HepG2 (cell line): ENCODE measurements at regions not wholly inside any gene's neighbourhood (a gene's known extent, or its start where the extent isn't known, plus 50 kb on each side); places are given as distances from the start of the nearest gene placed in this dataset.

Source experiments
- ATAC-seq: fragments of 200-7000 bp; cut with Tn5 transposase; 3 replicates; pipeline ENCODE4 v1.9.1; 2020; ENCODE audit warnings: mild to moderate bottlenecking, moderate library complexity
- BruUV-seq: library from RNA; stranded (reverse); fragments of 400-500 nt; replicated peaks from 2 replicates; lab custom pipeline; 2021; lab: Mats Ljungman, UMichigan
- CTCF ChIA-PET: fragments of 300-600 bp; formaldehyde crosslinking; extraction: SDS; loops from one replicate; lab custom pipeline; 2021; ENCODE audit warnings: low total read pairs, inconsistent platforms, low intra/inter-chr PET ratio; lab: Yijun Ruan, JAX
- POLR2A ChIA-PET: fragments of 350-600 bp; sonication (Branson Sonifier 250); formaldehyde crosslinking; loops from one replicate; lab custom pipeline; 2020; ENCODE audit warnings: antibody characterized with exemption, inconsistent platforms; lab: Yijun Ruan, JAX
- DNase-seq: peaks from one replicate; pipeline ENCODE4 v3.0.0-alpha.2; 2015; ENCODE audit warnings: low spot score
- FAIRE-seq: peaks from 3 replicates; lab custom pipeline; 2011; peaks lifted over from hg19 to GRCh38; lab: Jason Lieb, UNC
- H2AFZ ChIP-seq: one replicate; pipeline ENCODE4 v1.6.1; 2011; ENCODE audit warnings: low read length, inconsistent platforms
- H3K27ac ChIP-seq: fragments of 300-600 bp; 3 replicates; pipeline ENCODE4 v1.8.0; 2011; ENCODE audit warnings: mixed run types, mild to moderate bottlenecking, mixed read lengths, low read length, inconsistent platforms; ENCODE audit not compliant: insufficient read depth; ENCODE audit errors: extremely low read length
- H3K27me3 ChIP-seq, 2 experiments: fragments of 200-600 bp in 1 of 2; 2 replicates in 1 of 2; 3 replicates in 1 of 2; pipeline versions ENCODE4 v1.6.0 to v1.8.0; 2011; ENCODE audit warnings: low read length in 2 of 2, mild to moderate bottlenecking in 2 of 2, moderate library complexity in 2 of 2, inconsistent platforms in 1 of 2; ENCODE audit not compliant: insufficient read depth in 2 of 2, control insufficient read depth in 1 of 2
- H3K36me3 ChIP-seq, 2 experiments: fragments of 200-600 bp in 1 of 2; replicated peaks in 1 of 2; 2 replicates in 1 of 2; 3 replicates in 1 of 2; pipeline versions ENCODE4 v1.5.1 to v1.8.0; 2011; ENCODE audit warnings: low read length in 2 of 2, inconsistent platforms in 1 of 2; ENCODE audit not compliant: insufficient read depth in 2 of 2, control insufficient read depth in 1 of 2
- H3K4me1 ChIP-seq: 2 replicates; pipeline ENCODE4 v1.5.1; 2012; ENCODE audit warnings: low read length, inconsistent platforms; ENCODE audit not compliant: insufficient read depth
- H3K4me2 ChIP-seq: 2 replicates; pipeline ENCODE4 v1.6.0; 2011; ENCODE audit warnings: low read depth, low read length, inconsistent platforms
- H3K4me3 ChIP-seq, 3 experiments: fragments of 200-600 bp in 1 of 3; sonication (generic), shearing (Covaris generic) in 1 of 3; replicated peaks in 1 of 3; 2 replicates each; pipeline ENCODE4 v1.5.1; 2011 to 2016; ENCODE audit warnings: low read length in 3 of 3, inconsistent platforms in 2 of 3, low read depth in 2 of 3, mild to moderate bottlenecking in 2 of 3, control low read depth in 1 of 3, mixed read lengths in 1 of 3; ENCODE audit not compliant: insufficient read depth in 1 of 3
- H3K79me2 ChIP-seq: one replicate; pipeline ENCODE4 v1.6.1; 2011; ENCODE audit warnings: low read length, inconsistent platforms; ENCODE audit not compliant: insufficient read depth
- H3K9ac ChIP-seq: 2 replicates; pipeline ENCODE4 v1.6.0; 2011; ENCODE audit warnings: mild to moderate bottlenecking, low read depth, low read length, inconsistent platforms; ENCODE audit not compliant: insufficient read depth
- H3K9me3 ChIP-seq: 2 replicates; pipeline ENCODE4 v1.5.1; 2012; ENCODE audit warnings: mild to moderate bottlenecking, low read length
- H4K20me1 ChIP-seq: 2 replicates; pipeline ENCODE4 v1.6.0; 2011; ENCODE audit warnings: inconsistent platforms, mild to moderate bottlenecking, low read length, moderate library complexity; ENCODE audit not compliant: insufficient read depth
- ATF7-NPFF ChIP-seq: sonication (generic); formaldehyde crosslinking; IDR thresholded peaks from 2 replicates; pipeline ENCODE4 v1.8.1; 2023; ENCODE audit warnings: mild to moderate bottlenecking, low read depth, missing genetic modification reagents, moderate library complexity
- ELF1 ChIP-seq: sonication (generic); formaldehyde crosslinking; IDR thresholded peaks from 2 replicates; pipeline ENCODE4 v1.4.0; 2020; ENCODE audit warnings: missing genetic modification reagents
- NFRKB ChIP-seq: fragments of 450-650 bp; IDR thresholded peaks from 2 replicates; pipeline ENCODE4 v1.6.1; 2017
- RFXAP ChIP-seq: sonication (generic); formaldehyde crosslinking; IDR thresholded peaks from 2 replicates; pipeline ENCODE4 v1.4.0; 2020; ENCODE audit warnings: missing genetic modification reagents, borderline replicate concordance
- SMAD1 ChIP-seq: sonication (generic); formaldehyde crosslinking; IDR thresholded peaks from 2 replicates; pipeline ENCODE4 v1.4.0; 2020; ENCODE audit warnings: missing genetic modification reagents, low read depth, mild to moderate bottlenecking, borderline replicate concordance
- TFDP1 ChIP-seq: IDR thresholded peaks from 2 replicates; pipeline ENCODE4 v1.6.1; 2016; ENCODE audit warnings: missing compliant biosample characterization, missing genetic modification reagents, borderline replicate concordance
- TFE3 ChIP-seq: IDR thresholded peaks from 2 replicates; pipeline ENCODE4 v1.6.1; 2016
- ZNF251 ChIP-seq: sonication (generic); formaldehyde crosslinking; IDR thresholded peaks from 2 replicates; pipeline ENCODE4 v1.9.0; 2021; ENCODE audit warnings: mild to moderate bottlenecking, missing genetic modification reagents
- ZNF253 ChIP-seq: sonication (generic); formaldehyde crosslinking; IDR thresholded peaks from 2 replicates; pipeline ENCODE4 v1.8.0; 2022; ENCODE audit warnings: mild to moderate bottlenecking, missing genetic modification reagents, borderline replicate concordance
- ZNF407 ChIP-seq: sonication (generic); formaldehyde crosslinking; IDR thresholded peaks from one replicate; pipeline ENCODE4 v1.5.1; 2020; ENCODE audit warnings: mild to moderate bottlenecking, missing genetic modification reagents; ENCODE audit errors: not compliant biosample characterization
- ZNF441 ChIP-seq: sonication (generic); formaldehyde crosslinking; IDR thresholded peaks from 2 replicates; pipeline ENCODE4 v1.7.0; 2021; ENCODE audit warnings: missing genetic modification reagents, borderline replicate concordance
- WGBS: methylation state at CpG from one replicate; pipeline ENCODE4 v1.1.6; 2017; ENCODE audit warnings: low lambda C conversion rate; 5-methylcytosine and 5-hydroxymethylcytosine counted together
- in situ Hi-C: cut with HindIII; loops from 2 replicates; pipeline ENCODE4 v1.10.0; 2017; ENCODE audit warnings: low pct_unique_long_range_greater_than_20kb; ENCODE audit not compliant: extremely low pct_ligation_motif_present
- intact Hi-C: fragments of 100-400 bp; cut with micrococcal nuclease; formaldehyde crosslinking; loops from one replicate; pipeline ENCODE4 v1.10.0; 2022; ENCODE audit not compliant: unreplicated experiment
- TF ChIP-seq, protein P1 (sequence below): sonication (generic); formaldehyde crosslinking; IDR thresholded peaks from 2 replicates; pipeline ENCODE4 v1.8.1; 2022; ENCODE audit warnings: low read depth, mild to moderate bottlenecking, missing genetic modification reagents

DNA sequence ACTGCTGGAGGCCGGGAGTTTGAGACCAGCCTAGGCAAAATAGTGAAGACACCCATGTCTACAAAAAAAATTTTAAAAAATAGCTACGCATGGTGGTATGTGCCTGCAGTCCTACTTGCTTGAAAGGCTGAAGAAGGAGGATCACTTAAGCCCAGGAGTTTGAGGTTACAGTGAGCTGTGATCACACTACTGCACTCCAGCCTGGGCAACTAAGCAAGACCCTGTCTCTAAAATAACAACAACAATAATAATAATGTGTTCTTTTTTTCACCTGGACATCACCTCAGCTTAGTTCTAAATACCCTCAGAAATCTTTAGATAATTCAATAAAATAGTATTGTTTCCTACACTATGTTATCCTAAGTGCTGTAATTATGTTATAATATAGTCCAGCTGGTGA, 397.1 kb upstream of the ZNF804A start:
- in situ Hi-C loops = no loop called here
- no peaks in the 10 kb centered on the region for H3K27me3 ChIP-seq
- H3K27ac ChIP-seq = no peak overlapping the region
- no peaks in the 10 kb centered on the region for H3K79me2 ChIP-seq
- no peaks in the 10 kb centered on the region for H3K9me3 ChIP-seq
- 27% methylated on average over 2 of the region's 2 CpGs for WGBS
- no peak overlapping the region for H3K4me3 ChIP-seq
- intact Hi-C loops = no loop called here
- no peaks in the 10 kb centered on the region for H3K36me3 ChIP-seq
- no peak for DNase-seq
- no peak overlapping the region for H3K4me2 ChIP-seq
- no peak for ATAC-seq
- FAIRE-seq = no peak
- no peak overlapping the region for H2AFZ ChIP-seq
- H3K9ac ChIP-seq = no peak overlapping the region
- CTCF ChIA-PET = no interaction called here
- no peaks in the 10 kb centered on the region for H3K4me1 ChIP-seq
- no peaks in the 10 kb centered on the region for H4K20me1 ChIP-seq
- no TSS peak for BruUV-seq
- POLR2A ChIA-PET = no interaction called here
- TF ChIP-seq ELF1 (CRISPR knock-in tag) (no peak), SMAD1 (CRISPR knock-in tag) (no peak), ZNF251 (CRISPR knock-in tag) (no peak), ZNF253 (CRISPR knock-in tag) (no peak), ZNF441 (CRISPR knock-in tag) (no peak), ZNF407 (CRISPR knock-in tag) (no peak), TFE3 (no peak), RFXAP (no peak), TFDP1 (CRISPR knock-in tag) (no peak), ATF7-NPFF (CRISPR knock-in tag) (no peak), NFRKB (no peak)
- TF ChIP-seq, protein P1, sequence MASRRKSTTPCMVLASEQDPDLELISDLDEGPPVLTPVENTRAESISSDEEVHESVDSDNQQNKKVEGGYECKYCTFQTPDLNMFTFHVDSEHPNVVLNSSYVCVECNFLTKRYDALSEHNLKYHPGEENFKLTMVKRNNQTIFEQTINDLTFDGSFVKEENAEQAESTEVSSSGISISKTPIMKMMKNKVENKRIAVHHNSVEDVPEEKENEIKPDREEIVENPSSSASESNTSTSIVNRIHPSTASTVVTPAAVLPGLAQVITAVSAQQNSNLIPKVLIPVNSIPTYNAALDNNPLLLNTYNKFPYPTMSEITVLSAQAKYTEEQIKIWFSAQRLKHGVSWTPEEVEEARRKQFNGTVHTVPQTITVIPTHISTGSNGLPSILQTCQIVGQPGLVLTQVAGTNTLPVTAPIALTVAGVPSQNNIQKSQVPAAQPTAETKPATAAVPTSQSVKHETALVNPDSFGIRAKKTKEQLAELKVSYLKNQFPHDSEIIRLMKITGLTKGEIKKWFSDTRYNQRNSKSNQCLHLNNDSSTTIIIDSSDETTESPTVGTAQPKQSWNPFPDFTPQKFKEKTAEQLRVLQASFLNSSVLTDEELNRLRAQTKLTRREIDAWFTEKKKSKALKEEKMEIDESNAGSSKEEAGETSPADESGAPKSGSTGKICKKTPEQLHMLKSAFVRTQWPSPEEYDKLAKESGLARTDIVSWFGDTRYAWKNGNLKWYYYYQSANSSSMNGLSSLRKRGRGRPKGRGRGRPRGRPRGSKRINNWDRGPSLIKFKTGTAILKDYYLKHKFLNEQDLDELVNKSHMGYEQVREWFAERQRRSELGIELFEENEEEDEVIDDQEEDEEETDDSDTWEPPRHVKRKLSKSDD (CRISPR knock-in tag) = no peak
